WERI-Rb-1 (cell line): ENCODE measurements at regions not wholly inside any gene's neighbourhood (a gene's known extent, or its start where the extent isn't known, plus 50 kb on each side); places are given as distances from the start of the nearest gene placed in this dataset.

Source experiments
- DNase-seq: peaks from one replicate; pipeline ENCODE4 v3.0.0-alpha.2; 2020
- H3K27ac ChIP-seq: fragments of 250-450 bp; sonication (Bioruptor Pico); 2 replicates; pipeline ENCODE4 v1.5.1; 2020; ENCODE audit warnings: mild to moderate bottlenecking, moderate library complexity
- H3K27me3 ChIP-seq: fragments of 250-450 bp; sonication (Bioruptor Pico); 2 replicates; pipeline ENCODE4 v1.5.1; 2021; ENCODE audit warnings: mild to moderate bottlenecking, low read depth, moderate library complexity; ENCODE audit not compliant: insufficient read depth, severe bottlenecking
- H3K36me3 ChIP-seq: fragments of 250-450 bp; sonication (Bioruptor Pico); 2 replicates; pipeline ENCODE4 v1.5.1; 2020; ENCODE audit warnings: mild to moderate bottlenecking, moderate library complexity
- H3K4me3 ChIP-seq: 2 replicates; pipeline ENCODE4 v1.5.1; 2011; ENCODE audit warnings: low read depth, mild to moderate bottlenecking, control low read depth, low read length
- H3K9me3 ChIP-seq: fragments of 250-450 bp; sonication (Bioruptor Pico); 2 replicates; pipeline ENCODE4 v1.5.1; 2021; ENCODE audit warnings: mild to moderate bottlenecking, moderate library complexity; ENCODE audit not compliant: severe bottlenecking
- TF ChIP-seq, protein P1 (sequence below): IDR thresholded peaks from 2 replicates; pipeline ENCODE4 v1.5.1; 2011; ENCODE audit warnings: low read depth, mild to moderate bottlenecking, control low read depth, inconsistent platforms, low read length

DNA sequence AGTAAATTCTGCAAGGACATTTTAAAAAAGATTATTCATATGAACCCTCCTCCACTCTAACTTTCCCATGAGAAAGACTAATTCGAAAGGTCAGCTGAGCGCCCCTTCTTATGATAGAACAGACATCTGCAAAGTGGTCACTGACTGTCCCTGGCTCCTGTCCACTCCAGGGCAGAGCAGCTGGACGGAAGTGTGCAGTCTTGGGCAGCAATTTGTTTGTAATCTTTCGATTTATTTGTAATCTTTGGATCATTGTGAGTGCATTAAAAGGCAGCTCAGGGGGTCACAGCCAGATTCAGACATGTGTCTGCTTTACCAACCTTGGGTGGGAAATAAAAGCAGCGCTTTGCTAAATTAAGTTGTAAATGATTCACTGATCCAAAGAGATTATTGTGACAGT is 158.8 kb upstream of the ADARB2 start:
- Histone ChIP-seq H3K36me3 (no peaks in the 10 kb centered on the region), H3K27me3 (no peaks in the 10 kb centered on the region), H3K27ac (no peak overlapping the region), H3K9me3 (no peaks in the 10 kb centered on the region), H3K4me3 (no peak overlapping the region)
- no peak for DNase-seq
- TF ChIP-seq, protein P1, sequence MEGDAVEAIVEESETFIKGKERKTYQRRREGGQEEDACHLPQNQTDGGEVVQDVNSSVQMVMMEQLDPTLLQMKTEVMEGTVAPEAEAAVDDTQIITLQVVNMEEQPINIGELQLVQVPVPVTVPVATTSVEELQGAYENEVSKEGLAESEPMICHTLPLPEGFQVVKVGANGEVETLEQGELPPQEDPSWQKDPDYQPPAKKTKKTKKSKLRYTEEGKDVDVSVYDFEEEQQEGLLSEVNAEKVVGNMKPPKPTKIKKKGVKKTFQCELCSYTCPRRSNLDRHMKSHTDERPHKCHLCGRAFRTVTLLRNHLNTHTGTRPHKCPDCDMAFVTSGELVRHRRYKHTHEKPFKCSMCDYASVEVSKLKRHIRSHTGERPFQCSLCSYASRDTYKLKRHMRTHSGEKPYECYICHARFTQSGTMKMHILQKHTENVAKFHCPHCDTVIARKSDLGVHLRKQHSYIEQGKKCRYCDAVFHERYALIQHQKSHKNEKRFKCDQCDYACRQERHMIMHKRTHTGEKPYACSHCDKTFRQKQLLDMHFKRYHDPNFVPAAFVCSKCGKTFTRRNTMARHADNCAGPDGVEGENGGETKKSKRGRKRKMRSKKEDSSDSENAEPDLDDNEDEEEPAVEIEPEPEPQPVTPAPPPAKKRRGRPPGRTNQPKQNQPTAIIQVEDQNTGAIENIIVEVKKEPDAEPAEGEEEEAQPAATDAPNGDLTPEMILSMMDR, result no peak

DNA sequence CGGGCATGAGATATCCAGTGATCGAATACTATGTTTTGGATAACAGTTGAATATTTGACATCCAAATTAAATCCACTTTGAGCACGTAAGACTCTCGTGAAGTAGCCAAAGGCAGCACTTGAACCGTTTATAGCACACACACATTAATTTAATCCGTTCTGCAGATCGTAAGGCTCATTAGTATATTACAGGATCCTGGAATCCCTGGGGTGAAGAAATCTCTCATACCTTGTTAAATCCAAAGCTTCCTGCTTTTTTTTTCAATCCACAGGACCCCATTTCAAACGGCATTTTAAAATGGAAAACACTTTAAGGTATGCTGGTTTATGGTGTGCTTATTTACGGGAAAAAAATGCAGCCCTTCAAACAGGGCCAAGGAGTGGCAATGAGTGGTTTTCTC is 158.4 kb upstream of the ADARB2 start:
- no peak for DNase-seq
- no peak overlapping the region for H3K4me3 ChIP-seq
- no peaks in the 10 kb centered on the region for H3K9me3 ChIP-seq
- TF ChIP-seq, protein P1, result no peak
- no peak overlapping the region for H3K27ac ChIP-seq
- no peaks in the 10 kb centered on the region for H3K36me3 ChIP-seq
- H3K27me3 ChIP-seq, result no peaks in the 10 kb centered on the region

DNA sequence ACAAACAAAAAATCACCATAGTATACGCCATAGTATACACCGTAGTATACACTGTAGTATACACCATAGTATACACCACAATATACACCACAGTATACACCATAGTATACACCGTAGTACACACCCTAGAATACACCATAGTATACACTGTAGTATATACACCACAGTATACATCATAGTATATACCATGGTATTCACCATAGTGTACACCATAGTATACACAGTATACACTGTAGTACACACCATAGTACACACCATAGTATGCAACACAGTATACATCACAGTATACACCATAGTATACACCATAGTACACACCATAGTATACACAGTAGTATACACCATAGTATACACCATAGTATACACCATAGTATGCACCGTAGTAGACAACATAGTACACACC is 157.6 kb upstream of the ADARB2 start:
- no peaks in the 10 kb centered on the region for H3K36me3 ChIP-seq
- DNase-seq, result no peak
- no peak overlapping the region for H3K4me3 ChIP-seq
- H3K27ac ChIP-seq, result no peak overlapping the region
- H3K27me3 ChIP-seq, result no peaks in the 10 kb centered on the region
- H3K9me3 ChIP-seq, result no peaks in the 10 kb centered on the region
- TF ChIP-seq, protein P1, result no peak

DNA sequence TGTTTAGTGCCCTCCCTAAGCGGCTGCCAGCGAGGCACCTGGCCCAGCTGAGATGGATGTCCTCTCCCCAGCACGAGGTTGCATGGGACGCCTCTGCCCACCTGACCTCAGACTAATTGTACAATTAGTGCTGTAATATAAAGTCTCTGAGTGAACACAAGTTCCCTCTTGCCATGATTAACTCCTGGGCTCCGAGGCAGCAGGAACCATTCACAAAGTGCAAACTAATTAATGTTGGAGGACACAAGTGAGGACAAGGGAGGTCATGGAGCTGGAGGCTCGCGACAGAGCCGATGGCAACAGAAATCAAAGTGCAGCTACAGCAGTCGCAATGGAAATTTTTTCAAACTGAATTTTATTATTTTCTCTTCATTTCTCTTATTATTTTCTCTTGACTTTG is 156.6 kb upstream of the ADARB2 start:
- Histone ChIP-seq H3K4me3 (no peak overlapping the region), H3K27me3 (no peaks in the 10 kb centered on the region), H3K27ac (no peak overlapping the region), H3K9me3 (no peaks in the 10 kb centered on the region), H3K36me3 (no peaks in the 10 kb centered on the region)
- no peak for DNase-seq
- TF ChIP-seq, protein P1, result no peak

DNA sequence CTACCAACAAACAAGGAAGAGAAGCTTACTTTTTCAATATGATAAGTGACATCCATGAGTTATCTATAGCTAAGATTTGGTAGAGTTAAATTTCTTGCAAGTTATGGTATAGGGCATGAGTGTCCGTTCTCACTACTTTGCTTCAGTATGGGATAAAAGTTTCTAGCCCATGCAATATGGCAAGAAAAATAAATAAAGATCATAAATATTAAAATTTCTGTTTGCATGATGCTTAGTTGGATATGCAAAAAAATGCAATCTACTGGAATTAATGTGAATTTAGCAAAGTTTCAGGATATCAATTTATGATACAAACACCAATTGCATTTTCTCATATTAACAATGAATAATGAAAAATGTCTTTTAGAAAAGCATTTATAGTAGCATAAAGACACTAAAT is 148.7 kb upstream of the ADARB2 start:
- DNase-seq, result no peak
- H3K36me3 ChIP-seq, result no peaks in the 10 kb centered on the region
- no peak overlapping the region for H3K4me3 ChIP-seq
- H3K9me3 ChIP-seq, result no peaks in the 10 kb centered on the region
- TF ChIP-seq, protein P1, result no peak
- H3K27ac ChIP-seq, result no peak overlapping the region
- no peaks in the 10 kb centered on the region for H3K27me3 ChIP-seq

DNA sequence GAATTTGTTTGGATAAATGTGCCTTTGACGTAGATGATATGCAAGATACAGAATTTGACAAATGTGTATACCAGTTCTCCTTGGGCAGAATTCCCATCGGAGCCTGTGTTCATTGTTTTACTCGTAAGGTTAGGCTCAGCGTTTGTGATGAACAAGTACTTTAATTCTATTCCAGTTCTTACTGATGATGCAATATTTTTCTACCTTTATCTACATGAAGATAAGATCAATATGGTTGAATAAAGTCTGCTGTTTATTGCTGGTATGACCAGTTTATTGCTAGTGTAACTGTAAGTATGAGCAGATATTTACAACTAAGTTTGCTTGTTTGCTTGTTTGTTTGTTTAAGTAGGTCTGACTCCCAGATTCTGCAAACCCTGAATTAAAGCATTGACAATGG is 145.4 kb upstream of the ADARB2 start:
- H3K36me3 ChIP-seq, result no peaks in the 10 kb centered on the region
- H3K4me3 ChIP-seq, result no peak overlapping the region
- no peak overlapping the region for H3K27ac ChIP-seq
- no peak for DNase-seq
- TF ChIP-seq, protein P1, result no peak
- no peaks in the 10 kb centered on the region for H3K9me3 ChIP-seq
- no peaks in the 10 kb centered on the region for H3K27me3 ChIP-seq
